A673 (cell line): ENCODE measurements at regions not wholly inside any gene's neighbourhood (a gene's known extent, or its start where the extent isn't known, plus 50 kb on each side); places are given as distances from the start of the nearest gene placed in this dataset.

Experiments
- BruUV-seq: library from RNA; stranded (reverse); fragments of 400-500 nt; replicated peaks from 2 replicates; lab custom pipeline; 2021; lab: Mats Ljungman, UMichigan
- CTCF ChIA-PET: fragments of 300-600 bp; sonication (Branson Sonifier 250); formaldehyde crosslinking; loops from one replicate; lab custom pipeline; 2022; ENCODE audit warnings: antibody characterized with exemption; lab: Charles Lee
- POLR2A ChIA-PET: fragments of 300-600 bp; sonication (Branson Sonifier 250); formaldehyde crosslinking; loops from one replicate; lab custom pipeline; 2022; ENCODE audit warnings: antibody characterized with exemption; ENCODE audit not compliant: low non-redundant PET; lab: Charles Lee
- DNase-seq: peaks from one replicate; pipeline ENCODE4 v3.0.0-alpha.2; 2015; ENCODE audit warnings: low spot score
- H3K27ac ChIP-seq: fragments of 200-600 bp; sonication (generic); 2 replicates; pipeline ENCODE4 v1.5.1; 2016; ENCODE audit warnings: mixed run types, low read depth, mild to moderate bottlenecking, mixed read lengths, antibody characterized with exemption, low read length; ENCODE audit not compliant: poor library complexity, severe bottlenecking
- H3K27me3 ChIP-seq: fragments of 200-600 bp; sonication (generic); replicated peaks from 2 replicates; pipeline ENCODE4 v1.6.1; 2017; ENCODE audit warnings: mixed run types, low read depth, mild to moderate bottlenecking, mixed read lengths, antibody characterized with exemption, low read length; ENCODE audit not compliant: insufficient read depth, poor library complexity
- H3K36me3 ChIP-seq: fragments of 200-600 bp; sonication (generic); 2 replicates; pipeline ENCODE4 v1.6.1; 2016; ENCODE audit warnings: mixed run types, mild to moderate bottlenecking, mixed read lengths, antibody characterized with exemption, low read length; ENCODE audit not compliant: insufficient read depth, poor library complexity, severe bottlenecking
- H3K4me1 ChIP-seq: fragments of 200-600 bp; sonication (generic); 2 replicates; pipeline ENCODE4 v1.6.1; 2017; ENCODE audit warnings: mixed run types, mild to moderate bottlenecking, mixed read lengths, antibody characterized with exemption, low read length; ENCODE audit not compliant: insufficient read depth, poor library complexity, severe bottlenecking
- H3K4me3 ChIP-seq: fragments of 200-600 bp; sonication (generic); 2 replicates; pipeline ENCODE4 v1.5.1; 2016; ENCODE audit warnings: low read depth, mixed run types, mild to moderate bottlenecking, mixed read lengths, low read length; ENCODE audit not compliant: poor library complexity, severe bottlenecking
- H3K9me3 ChIP-seq: fragments of 200-600 bp; sonication (generic); 2 replicates; pipeline ENCODE4 v1.6.1; 2016; ENCODE audit warnings: mixed run types, low read depth, mild to moderate bottlenecking, mixed read lengths, antibody characterized with exemption, low read length; ENCODE audit not compliant: poor library complexity, severe bottlenecking
- CTCF ChIP-seq: fragments of 300-800, 200-600 bp; sonication (generic); conservative IDR thresholded peaks from 2 replicates; pipeline ENCODE4 v1.5.1; 2017; ENCODE audit warnings: low read depth, mild to moderate bottlenecking, antibody characterized with exemption, low read length, moderate library complexity, mixed read lengths
- EZH2 ChIP-seq: fragments of 200-600 bp; sonication (generic); IDR thresholded peaks from 2 replicates; pipeline ENCODE4 v1.6.1; 2017; ENCODE audit warnings: borderline replicate concordance, low read depth, mild to moderate bottlenecking, mixed read lengths, antibody characterized with exemption, low read length; ENCODE audit not compliant: poor library complexity, severe bottlenecking
- intact Hi-C: fragments of 100-400 bp; cut with micrococcal nuclease; formaldehyde crosslinking; loops from one replicate; pipeline ENCODE4 v1.10.0; 2022; ENCODE audit not compliant: unreplicated experiment

DNA sequence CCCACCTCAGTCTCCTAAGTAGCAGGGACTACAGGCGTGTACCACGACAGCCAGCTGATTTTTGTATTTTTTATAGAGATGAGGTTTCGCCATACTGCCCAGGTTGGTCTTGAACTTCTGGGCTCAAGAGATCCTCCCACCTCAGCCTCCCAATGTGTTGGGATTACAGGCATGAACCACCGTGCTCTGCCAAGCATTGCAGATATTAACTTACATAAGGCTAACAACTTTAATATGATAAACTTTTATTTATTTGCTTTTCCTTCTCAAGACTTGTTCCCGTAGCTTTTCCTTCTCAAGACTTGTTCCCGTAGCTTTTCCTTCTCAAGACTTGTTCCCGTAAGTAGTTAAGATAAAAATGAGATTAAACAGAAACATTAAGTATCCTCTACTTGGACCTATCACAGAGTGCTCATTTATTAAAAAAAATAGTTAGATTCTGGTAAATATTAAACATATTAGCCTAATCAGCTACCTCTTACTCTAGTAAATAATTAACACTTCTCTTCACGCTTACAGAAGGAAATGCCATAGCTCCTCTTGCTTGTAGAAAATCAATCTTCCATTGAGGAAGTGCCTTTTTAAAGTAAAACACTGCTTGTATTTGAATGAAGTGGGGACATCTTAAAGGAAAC is 157.7 kb upstream of the KITLG start:
- DNase-seq: no peak
- BruUV-seq: no TSS peak
- no peaks in the 10 kb centered on the region for H3K27me3 ChIP-seq
- no peaks in the 10 kb centered on the region for H3K9me3 ChIP-seq
- H3K27ac ChIP-seq: no peak overlapping the region
- no peak overlapping the region for H3K4me3 ChIP-seq
- no peaks in the 10 kb centered on the region for H3K4me1 ChIP-seq
- ChIA-PET POLR2A (no interaction called here), CTCF (no interaction called here)
- intact Hi-C loops: no loop called here
- TF ChIP-seq EZH2 (no peak), CTCF (no peak)
- H3K36me3 ChIP-seq: no peaks in the 10 kb centered on the region

GRCh38 chr12:88736031-88736430 is 155.8 kb upstream of the KITLG start:
- Histone ChIP-seq H3K4me3 (no peak overlapping the region), H3K27ac (no peak overlapping the region), H3K27me3 (no peaks in the 10 kb centered on the region), H3K4me1 (no peaks in the 10 kb centered on the region), H3K9me3 (no peaks in the 10 kb centered on the region), H3K36me3 (no peaks in the 10 kb centered on the region)
- intact Hi-C loops: no loop called here
- ChIA-PET POLR2A (no interaction called here), CTCF (no interaction called here)
- TF ChIP-seq EZH2 (no peak), CTCF (no peak)
- no peak for DNase-seq
- BruUV-seq: no TSS peak

DNA sequence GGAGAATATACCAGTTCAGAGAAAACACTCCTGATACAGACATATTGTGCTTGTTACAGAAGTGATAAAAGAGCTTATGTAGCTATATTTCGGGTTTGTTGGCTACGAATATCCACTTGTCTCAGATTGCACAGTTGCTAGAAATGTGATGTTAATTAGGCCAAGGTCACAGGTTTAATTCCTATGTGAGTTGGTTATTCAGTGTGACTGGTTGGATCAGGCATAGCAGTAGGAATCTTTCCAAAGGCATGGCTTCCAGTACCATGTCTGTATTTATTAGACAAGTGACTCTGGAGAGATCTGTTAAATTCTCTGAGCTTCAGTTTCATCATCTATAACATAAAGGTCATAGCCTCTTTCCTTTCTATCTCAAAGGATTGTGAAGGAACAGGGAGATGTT is 152.7 kb upstream of the KITLG start:
- POLR2A ChIA-PET: interaction anchor here (0.6 kb wide), 1 partner anchor 47 kb away, joined by 3 read pairs; no protein-coding TSS in a partner anchor

More for the DNA sequence above, 152.7 kb upstream of the KITLG start:
- Histone ChIP-seq H3K4me1 (no peaks in the 10 kb centered on the region), H3K27ac (no peak overlapping the region), H3K27me3 (no peaks in the 10 kb centered on the region), H3K36me3 (no peaks in the 10 kb centered on the region), H3K4me3 (no peak overlapping the region), H3K9me3 (no peaks in the 10 kb centered on the region)
- BruUV-seq: no TSS peak
- CTCF ChIA-PET: no interaction called here
- TF ChIP-seq CTCF (no peak), EZH2 (no peak)
- DNase-seq: no peak
- intact Hi-C loops: no loop called here
